ENCODE measurements at regions not wholly inside any gene's neighbourhood (a gene's known extent, or its start where the extent isn't known, plus 50 kb on each side); places are given as distances from the start of the nearest gene placed in this dataset.

DNA sequence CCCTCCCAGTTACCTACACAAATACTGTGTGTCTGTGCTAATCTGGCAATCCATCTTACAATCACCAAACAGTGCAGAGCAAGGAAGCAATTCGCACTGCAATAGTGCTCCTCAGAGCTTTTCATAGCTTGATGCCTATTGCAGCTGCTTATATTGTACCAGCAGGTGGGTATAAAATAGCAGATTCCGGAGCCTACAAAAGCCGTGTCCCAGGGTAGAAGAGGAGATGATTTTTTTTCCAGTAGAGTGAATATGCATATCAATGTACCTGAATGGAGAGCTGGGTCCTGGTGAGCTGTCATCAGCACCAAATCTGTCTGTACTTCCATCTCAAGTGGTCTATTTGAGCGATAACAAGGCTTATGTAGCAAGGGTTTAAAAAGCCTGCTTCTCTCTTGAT, 668.4 kb downstream of the DIAPH3 start:
- Mint-ChIP-seq H3K27me3 (ENCODE audit: unreplicated experiment) (no peaks in the 10 kb centered on the region), H3K4me3 (ENCODE audit: low read depth, unreplicated experiment) (no peak overlapping the region), H3K4me1 (ENCODE audit: low read depth, unreplicated experiment) (no peaks in the 10 kb centered on the region), H3K27ac (ENCODE audit: unreplicated experiment) (no peak overlapping the region), H3K9me3 (ENCODE audit: low read depth, unreplicated experiment) (no peaks in the 10 kb centered on the region), H3K36me3 (ENCODE audit: insufficient read depth, unreplicated experiment) (no peaks in the 10 kb centered on the region)
- no peak for DNase-seq
- CTCF ChIA-PET: no interaction called here
- TF ChIP-seq, protein P1, sequence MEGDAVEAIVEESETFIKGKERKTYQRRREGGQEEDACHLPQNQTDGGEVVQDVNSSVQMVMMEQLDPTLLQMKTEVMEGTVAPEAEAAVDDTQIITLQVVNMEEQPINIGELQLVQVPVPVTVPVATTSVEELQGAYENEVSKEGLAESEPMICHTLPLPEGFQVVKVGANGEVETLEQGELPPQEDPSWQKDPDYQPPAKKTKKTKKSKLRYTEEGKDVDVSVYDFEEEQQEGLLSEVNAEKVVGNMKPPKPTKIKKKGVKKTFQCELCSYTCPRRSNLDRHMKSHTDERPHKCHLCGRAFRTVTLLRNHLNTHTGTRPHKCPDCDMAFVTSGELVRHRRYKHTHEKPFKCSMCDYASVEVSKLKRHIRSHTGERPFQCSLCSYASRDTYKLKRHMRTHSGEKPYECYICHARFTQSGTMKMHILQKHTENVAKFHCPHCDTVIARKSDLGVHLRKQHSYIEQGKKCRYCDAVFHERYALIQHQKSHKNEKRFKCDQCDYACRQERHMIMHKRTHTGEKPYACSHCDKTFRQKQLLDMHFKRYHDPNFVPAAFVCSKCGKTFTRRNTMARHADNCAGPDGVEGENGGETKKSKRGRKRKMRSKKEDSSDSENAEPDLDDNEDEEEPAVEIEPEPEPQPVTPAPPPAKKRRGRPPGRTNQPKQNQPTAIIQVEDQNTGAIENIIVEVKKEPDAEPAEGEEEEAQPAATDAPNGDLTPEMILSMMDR (IDR thresholded peaks at IDR 0.05; ENCODE audit: unreplicated experiment): no peak
- intact Hi-C loops (cut with micrococcal nuclease; ENCODE audit: unreplicated experiment): no loop called here
- BruUV-seq (replicated peaks): no TSS peak

DNA sequence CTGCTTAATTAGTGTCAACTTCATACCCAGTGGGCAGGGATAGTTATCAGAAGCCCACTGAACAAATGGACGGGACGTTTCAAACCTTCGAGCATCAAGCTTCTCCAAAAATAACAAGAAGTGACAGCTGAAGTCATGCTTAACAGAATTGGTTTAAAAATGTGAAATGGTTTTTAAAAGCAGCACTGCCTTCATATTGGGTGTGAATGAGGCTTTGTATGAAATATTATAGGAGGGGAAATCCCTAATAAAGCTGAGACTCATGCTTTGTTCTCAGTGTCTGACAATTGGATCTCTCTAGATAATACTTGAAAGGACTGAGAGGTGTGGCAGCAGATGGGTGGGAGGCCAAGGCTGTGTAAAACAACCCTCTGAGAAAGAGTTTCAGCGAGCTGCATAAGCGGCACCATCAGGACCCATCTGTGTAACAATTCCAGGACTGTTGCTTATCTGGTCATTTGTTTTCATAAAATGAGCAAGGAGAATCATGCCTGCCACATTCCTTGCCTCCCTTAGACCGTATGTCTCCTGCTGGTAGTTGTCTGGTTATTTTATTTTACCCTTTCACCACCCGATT, 667.7 kb downstream of the DIAPH3 start:
- CTCF ChIA-PET: no interaction called here
- Mint-ChIP-seq H3K27me3 (ENCODE audit: unreplicated experiment) (no peaks in the 10 kb centered on the region), H3K4me3 (ENCODE audit: low read depth, unreplicated experiment) (no peak overlapping the region), H3K36me3 (ENCODE audit: insufficient read depth, unreplicated experiment) (no peaks in the 10 kb centered on the region), H3K27ac (ENCODE audit: unreplicated experiment) (no peak overlapping the region), H3K4me1 (ENCODE audit: low read depth, unreplicated experiment) (no peaks in the 10 kb centered on the region), H3K9me3 (ENCODE audit: low read depth, unreplicated experiment) (no peaks in the 10 kb centered on the region)
- TF ChIP-seq, protein P1 (IDR thresholded peaks at IDR 0.05; ENCODE audit: unreplicated experiment): no peak
- intact Hi-C loops (cut with micrococcal nuclease; ENCODE audit: unreplicated experiment): no loop called here
- BruUV-seq (replicated peaks): no TSS peak
- DNase-seq: no peak

- Mint-ChIP-seq H3K9me3 (ENCODE audit: low read depth, unreplicated experiment) (no peaks in the 10 kb centered on the region), H3K27me3 (ENCODE audit: unreplicated experiment) (no peaks in the 10 kb centered on the region), H3K36me3 (ENCODE audit: insufficient read depth, unreplicated experiment) (no peaks in the 10 kb centered on the region), H3K4me3 (ENCODE audit: low read depth, unreplicated experiment) (no peak overlapping the region), H3K27ac (ENCODE audit: unreplicated experiment) (no peak overlapping the region), H3K4me1 (ENCODE audit: low read depth, unreplicated experiment) (no peaks in the 10 kb centered on the region)
- no TSS peak for BruUV-seq (replicated peaks)
- no peak for DNase-seq
- CTCF ChIA-PET: no interaction called here
- TF ChIP-seq, protein P1 (IDR thresholded peaks at IDR 0.05; ENCODE audit: unreplicated experiment): no peak
- intact Hi-C loops (cut with micrococcal nuclease; ENCODE audit: unreplicated experiment): no loop called here
Measured at GRCh38 chr13:59497621-59498247, 666.0 kb downstream of the DIAPH3 start.

- BruUV-seq (replicated peaks): no TSS peak
- H3K36me3 Mint-ChIP-seq (ENCODE audit: insufficient read depth, unreplicated experiment): no peaks in the 10 kb centered on the region
- CTCF ChIA-PET: no interaction called here
- no peak for DNase-seq
- TF ChIP-seq, protein P1 (IDR thresholded peaks at IDR 0.05; ENCODE audit: unreplicated experiment): no peak
- no peaks in the 10 kb centered on the region for H3K9me3 Mint-ChIP-seq (ENCODE audit: low read depth, unreplicated experiment)
- no peaks in the 10 kb centered on the region for H3K4me1 Mint-ChIP-seq (ENCODE audit: low read depth, unreplicated experiment)
- H3K27me3 Mint-ChIP-seq (ENCODE audit: unreplicated experiment): peaks cover 9% of the 10 kb centered on the region
- intact Hi-C loops (cut with micrococcal nuclease; ENCODE audit: unreplicated experiment): no loop called here
- no peak overlapping the region for H3K4me3 Mint-ChIP-seq (ENCODE audit: low read depth, unreplicated experiment)
- no peak overlapping the region for H3K27ac Mint-ChIP-seq (ENCODE audit: unreplicated experiment)
Measured at GRCh38 chr13:59501004-59501403, 662.7 kb downstream of the DIAPH3 start.
